HuH-7 (cell line): ENCODE measurements at regions not wholly inside any gene's neighbourhood (a gene's known extent, or its start where the extent isn't known, plus 50 kb on each side); places are given as distances from the start of the nearest gene placed in this dataset.

Experiments
- DNase-seq: peaks from one replicate; pipeline ENCODE4 v3.0.0; 2011; ENCODE audit warnings: low spot score

- DNase-seq: no peak
Observed at GRCh38 chr2:157056200-157056676, 201.3 kb upstream of the GALNT5 start.

- no peak for DNase-seq
Observed at GRCh38 chr2:157058161-157058560, 199.3 kb upstream of the GALNT5 start.

- no peak for DNase-seq
Observed at GRCh38 chr2:157059036-157059435, 198.5 kb upstream of the GALNT5 start.

DNA sequence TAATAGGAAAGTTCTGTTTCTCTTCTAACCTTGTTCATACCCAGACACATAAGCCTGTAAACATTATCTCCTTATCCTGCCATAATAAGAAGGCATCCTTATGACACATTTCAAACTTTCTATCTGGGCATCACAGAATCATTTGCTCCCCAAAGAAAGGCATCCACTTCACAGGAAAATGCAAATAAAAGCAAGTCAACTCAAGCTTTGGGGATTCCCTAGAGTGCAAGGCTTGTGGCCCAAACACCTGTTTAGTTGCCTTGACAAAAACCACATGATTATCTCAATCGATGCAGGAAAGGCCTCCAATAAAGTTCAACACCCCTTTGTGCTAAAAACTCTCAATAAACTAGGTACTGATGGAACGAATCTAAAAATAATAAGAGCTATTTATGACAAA lies 195.7 kb upstream of the GALNT5 start:
- no peak for DNase-seq

- DNase-seq: no peak
Observed at GRCh38 chr2:157067562-157067961, 189.9 kb upstream of the GALNT5 start.

GRCh38 chr2:157068237-157068636 lies 189.3 kb upstream of the GALNT5 start:
- DNase-seq: no peak

DNA sequence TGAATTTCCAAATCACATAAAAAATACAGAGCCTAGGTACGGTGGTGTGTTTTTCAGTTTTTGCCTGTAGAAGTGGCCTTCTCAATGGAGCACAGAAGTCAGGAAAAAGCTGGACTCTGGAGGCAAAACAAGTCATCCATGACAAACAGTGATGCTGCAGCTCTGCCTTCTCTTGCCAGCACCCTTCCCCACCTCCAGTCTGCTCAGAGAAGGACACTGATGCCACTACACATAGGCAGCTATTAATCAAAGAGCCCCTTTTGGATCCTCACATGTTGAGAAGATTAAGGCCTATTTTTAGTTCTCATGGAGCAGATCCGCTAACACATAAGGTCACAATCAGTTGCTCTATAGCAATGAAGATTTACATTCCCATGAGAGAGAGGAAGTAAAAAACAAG lies 181.6 kb upstream of the GALNT5 start:
- DNase-seq: no peak

DNA sequence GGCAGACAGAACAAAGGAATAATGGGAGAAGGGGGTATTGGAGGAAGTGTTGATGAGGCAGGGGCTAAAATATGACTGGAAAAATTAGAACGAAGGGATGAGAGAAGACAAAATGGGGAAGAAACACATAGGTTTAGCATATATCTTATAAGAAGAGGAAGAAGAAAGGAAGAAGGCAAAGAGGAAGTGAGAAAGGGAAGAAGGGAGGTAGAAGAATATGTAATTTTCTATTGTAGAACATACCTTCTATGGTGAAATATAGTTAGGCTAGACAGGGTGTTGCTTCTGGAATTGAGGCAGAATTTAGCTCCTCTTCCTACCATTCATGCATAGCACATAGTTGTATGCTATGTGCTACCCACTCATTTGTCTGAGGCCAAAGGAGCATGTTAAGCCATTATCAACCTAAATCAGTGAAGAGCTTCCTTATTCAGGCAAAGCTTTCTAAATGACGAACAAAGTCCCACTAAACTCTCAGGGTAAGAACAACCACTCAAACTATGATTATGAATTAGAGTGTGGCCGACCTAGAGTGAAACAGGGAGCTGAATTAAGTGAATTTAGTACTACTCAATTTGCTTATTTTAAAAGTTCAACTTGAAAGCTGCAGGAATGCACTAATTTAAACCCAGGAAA lies 180.9 kb upstream of the GALNT5 start:
- DNase-seq: no peak

DNA sequence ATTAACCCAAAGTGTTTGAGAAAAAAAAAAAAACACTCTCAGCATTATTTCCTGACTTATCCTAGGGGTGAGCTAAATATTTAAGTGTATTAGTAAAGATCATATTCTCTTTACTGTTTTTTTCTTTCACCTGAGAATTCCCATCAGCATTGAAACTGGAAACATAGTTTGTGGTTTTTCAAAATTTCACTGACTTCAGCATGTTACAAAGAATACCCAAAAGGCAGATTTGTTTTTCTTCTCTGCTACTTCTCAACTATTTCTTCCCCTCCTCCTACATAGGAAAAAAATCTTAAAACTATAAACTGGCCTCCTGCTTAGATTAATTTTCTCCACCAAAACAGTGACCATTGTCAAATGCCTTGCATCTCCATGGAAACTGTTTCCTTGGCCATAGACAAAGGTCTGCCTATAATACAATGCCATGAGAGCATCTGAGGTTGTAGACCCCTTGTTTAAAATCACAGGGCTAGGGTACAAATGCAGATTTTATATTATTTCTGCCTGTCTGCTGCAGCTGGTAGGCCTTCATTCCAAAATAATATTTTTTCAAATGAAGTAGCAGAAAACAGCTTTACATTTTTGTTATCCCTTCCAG lies 179.7 kb upstream of the GALNT5 start:
- DNase-seq: no peak

DNA sequence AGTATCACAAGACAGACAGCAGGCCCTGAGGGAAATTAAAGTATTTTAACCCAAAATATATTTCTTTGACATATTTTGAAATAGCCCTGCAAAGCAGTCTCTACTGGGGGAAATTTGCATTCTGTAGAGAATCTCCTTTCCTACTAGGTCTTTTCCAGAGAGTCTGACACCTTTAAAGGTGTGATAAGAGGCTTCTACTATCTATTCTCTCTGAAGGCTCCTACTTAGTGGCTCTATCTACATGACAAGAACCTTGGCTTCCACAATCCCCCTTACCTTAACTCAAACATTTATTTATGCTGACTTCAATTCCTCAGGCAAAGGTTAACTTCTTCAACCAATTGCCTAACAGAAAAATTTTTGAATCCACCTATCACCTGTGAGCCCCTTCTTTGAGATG lies 174.6 kb upstream of the GALNT5 start:
- no peak for DNase-seq

- DNase-seq: no peak
Observed at GRCh38 chr2:157085522-157085921, 172.0 kb upstream of the GALNT5 start.

DNA sequence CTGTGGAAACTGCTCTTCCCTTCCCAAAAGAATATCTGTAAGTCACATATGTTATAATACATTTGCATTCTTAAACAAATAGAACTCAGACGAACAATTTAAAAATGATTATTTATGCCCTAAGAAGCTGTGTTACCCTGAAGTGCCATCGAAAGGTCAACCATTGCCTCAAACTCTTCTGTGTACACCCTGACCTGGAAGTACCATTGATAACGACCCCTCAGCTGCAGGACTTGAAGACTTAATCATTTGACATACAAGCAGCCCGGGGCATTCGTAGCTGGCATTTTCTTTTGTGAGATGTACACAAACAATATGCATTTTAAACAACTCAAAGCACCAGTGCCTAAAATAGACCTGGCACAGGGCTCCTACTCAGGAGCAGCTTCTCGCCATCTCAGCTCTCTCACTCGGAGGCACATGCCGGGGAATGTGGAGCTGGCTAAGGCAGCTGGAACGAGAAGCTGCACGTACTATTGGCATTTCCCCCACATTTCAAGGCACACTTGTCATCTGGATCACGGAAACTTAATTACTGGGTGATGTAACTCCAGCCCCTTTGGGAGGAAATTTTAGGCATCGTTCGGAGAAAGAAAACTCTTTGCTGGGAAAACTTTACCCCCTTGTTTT lies 170.0 kb upstream of the GALNT5 start:
- no peak for DNase-seq

GRCh38 chr2:157093666-157094065 lies 163.8 kb upstream of the GALNT5 start:
- no peak for DNase-seq

DNA sequence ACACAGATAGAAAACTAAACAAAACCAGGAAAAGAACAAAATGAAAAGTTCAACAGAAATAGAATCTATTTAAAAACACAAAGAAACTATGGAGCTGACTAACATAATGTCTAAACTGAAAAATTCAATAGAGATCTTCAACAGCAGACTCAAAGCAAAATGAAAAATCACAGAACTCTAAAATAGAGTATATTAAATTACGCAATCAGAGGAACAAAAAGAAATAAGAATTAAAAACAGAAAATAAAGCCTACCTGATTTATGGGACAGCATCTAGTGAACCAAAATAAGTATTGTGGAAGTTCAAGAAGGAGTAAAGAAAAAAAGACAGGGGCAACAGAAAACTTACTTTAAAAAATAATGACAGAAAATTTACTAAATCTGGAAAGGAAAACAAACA lies 152.1 kb upstream of the GALNT5 start:
- DNase-seq: no peak

DNA sequence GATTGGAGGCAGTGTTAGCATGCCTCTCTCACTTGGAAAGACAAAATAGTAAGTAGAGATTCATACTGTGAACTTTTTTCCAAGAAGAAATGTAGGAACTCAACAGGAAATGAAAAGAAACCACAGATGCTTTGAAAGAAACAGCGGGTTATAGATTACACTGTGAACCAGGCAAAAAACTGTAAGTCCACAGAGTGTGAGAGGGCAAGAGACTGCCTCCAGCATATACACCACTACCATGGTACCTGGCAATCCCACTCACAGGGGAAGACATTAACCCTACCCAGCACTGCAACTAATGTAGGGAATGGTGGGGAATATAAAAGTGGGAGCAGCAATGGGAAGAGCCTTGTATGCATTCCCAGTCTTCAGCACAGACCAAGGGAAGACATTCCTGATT lies 150.6 kb upstream of the GALNT5 start:
- no peak for DNase-seq

DNA sequence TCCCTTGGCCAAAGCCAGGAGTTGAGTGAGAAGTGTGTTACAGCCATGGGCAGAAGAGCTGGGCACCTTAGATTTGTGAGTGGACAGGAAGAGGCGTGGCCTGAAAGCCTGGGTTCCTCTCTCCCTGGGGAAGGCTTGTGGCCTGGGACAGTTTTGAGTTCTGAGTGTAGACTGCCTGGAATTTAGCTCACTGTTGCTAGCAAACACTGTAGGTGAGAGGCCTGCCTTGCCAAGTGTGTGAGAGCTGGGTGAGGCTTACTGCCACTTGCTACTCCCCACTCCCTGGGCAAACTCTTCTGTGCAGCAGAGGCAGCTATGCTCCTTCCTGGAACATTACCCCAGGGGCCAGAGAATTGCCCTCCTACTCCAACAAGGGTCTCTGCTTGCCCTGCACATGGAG lies 150.0 kb upstream of the GALNT5 start:
- no peak for DNase-seq

- DNase-seq: peak; percentile 18
Observed at GRCh38 chr2:157107877-157108276, 149.6 kb upstream of the GALNT5 start.

- DNase-seq: no peak
Observed at GRCh38 chr2:157122776-157123175, 134.7 kb upstream of the GALNT5 start.

GRCh38 chr2:157124731-157125130 lies 132.8 kb upstream of the GALNT5 start:
- no peak for DNase-seq

DNA sequence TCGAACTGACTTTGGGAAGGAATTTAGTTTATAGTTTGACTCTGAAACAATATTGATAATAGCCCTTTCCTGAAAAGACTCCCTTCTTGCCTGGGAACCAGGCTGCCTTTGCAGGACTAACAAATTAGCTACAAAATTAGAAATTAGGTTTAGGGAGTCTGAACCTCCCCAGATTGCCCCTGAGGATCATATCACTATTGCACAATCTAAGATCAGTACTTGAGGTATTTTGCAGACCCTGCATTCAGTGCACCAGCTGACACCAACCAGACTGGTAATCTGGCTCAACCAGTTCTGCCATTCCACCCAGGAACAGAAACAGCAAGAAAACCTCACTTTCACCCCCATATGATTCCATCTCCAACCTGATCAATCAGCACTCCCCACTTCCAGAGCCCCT lies 131.8 kb upstream of the GALNT5 start:
- DNase-seq: no peak

DNA sequence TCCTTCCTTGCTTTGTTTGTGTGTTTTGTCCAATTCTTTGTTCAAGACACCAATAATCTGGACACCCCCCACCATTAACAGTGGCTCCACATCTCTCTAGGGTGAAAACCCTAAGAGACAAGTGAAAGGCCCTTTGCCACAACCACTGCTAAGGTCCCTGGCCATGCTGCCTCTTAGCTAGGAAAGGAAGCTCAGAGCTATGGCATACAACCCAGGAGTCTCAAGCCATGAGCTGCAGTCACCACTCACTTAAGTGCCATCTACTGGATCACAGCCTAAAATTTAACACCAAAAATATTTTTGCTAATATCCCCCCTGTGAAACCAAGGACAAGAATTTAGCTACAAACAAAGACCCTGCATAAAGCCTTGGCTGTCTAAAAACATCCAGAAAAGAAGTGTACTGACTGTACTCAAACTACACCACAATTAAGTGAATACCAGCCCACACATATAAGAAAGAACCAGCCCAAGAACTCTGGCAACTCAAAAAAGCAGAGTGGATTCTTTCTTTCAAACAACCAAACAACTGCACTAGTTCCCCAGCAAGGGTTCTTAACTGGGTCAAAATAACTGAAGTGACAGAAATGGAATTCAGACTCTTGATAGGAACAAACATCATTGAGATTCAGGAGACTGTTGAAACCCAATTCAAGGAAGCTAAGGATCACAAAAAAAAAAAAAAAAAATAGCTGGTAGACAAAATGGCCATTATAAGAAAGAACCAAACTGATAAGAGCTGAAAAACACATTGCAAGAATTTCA lies 130.1 kb upstream of the GALNT5 start:
- no peak for DNase-seq

- no peak for DNase-seq
Observed at GRCh38 chr2:157143901-157144300, 113.6 kb upstream of the GALNT5 start.

DNA sequence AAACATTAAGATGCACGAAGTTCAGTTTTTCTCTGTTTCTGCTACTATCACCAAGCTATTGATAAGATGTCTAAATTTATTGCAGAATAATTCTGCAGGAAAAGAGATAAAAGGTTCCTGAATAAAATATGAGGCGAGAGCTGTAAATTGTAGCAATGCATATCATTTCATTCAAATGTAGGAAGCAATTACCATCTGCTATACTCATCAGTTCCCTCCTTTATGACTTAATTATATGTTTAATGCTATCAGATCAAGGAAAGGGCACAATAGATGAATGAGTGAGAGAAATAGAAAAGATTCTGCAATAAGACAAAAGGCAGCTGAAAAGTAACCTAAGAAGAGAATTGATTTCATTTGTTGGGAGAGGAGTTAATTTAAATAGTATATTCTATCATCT lies 108.2 kb upstream of the GALNT5 start:
- DNase-seq: no peak
